ENCODE measurements at regions not wholly inside any gene's neighbourhood (a gene's known extent, or its start where the extent isn't known, plus 50 kb on each side); places are given as distances from the start of the nearest gene placed in this dataset.

- peak in 3 of 4 experiments; percentile 35 to 39 (median 38) for DNase-seq
These were observed 78.5 kb upstream of the BCL6 start for GRCh38 chr3:187823746-187824145.

GRCh38 chr3:187827723-187828122, 82.5 kb upstream of the BCL6 start:
- DNase-seq: no peak

GRCh38 chr3:187828579-187829452, 83.5 kb upstream of the BCL6 start:
- no peak for DNase-seq

GRCh38 chr3:187830181-187830580, 84.9 kb upstream of the BCL6 start:
- DNase-seq: no peak

- no peak for DNase-seq
These were observed 86.1 kb upstream of the BCL6 start for GRCh38 chr3:187831125-187832051.

GRCh38 chr3:187832202-187832601, 86.9 kb upstream of the BCL6 start:
- DNase-seq: no peak

GRCh38 chr3:187833375-187833774, 88.1 kb upstream of the BCL6 start:
- DNase-seq: no peak

GRCh38 chr3:187833799-187834578, 88.7 kb upstream of the BCL6 start:
- no peak for DNase-seq

- DNase-seq: no peak
These were observed 91.8 kb upstream of the BCL6 start for GRCh38 chr3:187836823-187837770.

GRCh38 chr3:187838016-187838540, 92.8 kb upstream of the BCL6 start:
- DNase-seq: peak in 2 of 4 experiments; percentile 27 to 31

GRCh38 chr3:187839422-187839821, 94.2 kb upstream of the BCL6 start:
- no peak for DNase-seq

GRCh38 chr3:187840856-187841255, 95.6 kb upstream of the BCL6 start:
- no peak for DNase-seq

- DNase-seq: peak in 1 of 4 experiments; percentile 31
These were observed 96.3 kb upstream of the BCL6 start for GRCh38 chr3:187841560-187841959.

- DNase-seq: no peak
These were observed 98.4 kb upstream of the BCL6 start for GRCh38 chr3:187843654-187844053.

GRCh38 chr3:187844708-187845107, 99.4 kb upstream of the BCL6 start:
- DNase-seq: no peak

GRCh38 chr3:187845826-187846225, 100.6 kb upstream of the BCL6 start:
- no peak for DNase-seq

GRCh38 chr3:187848401-187848800, 103.1 kb upstream of the BCL6 start:
- no peak for DNase-seq

- peak in 1 of 4 experiments; percentile 42 for DNase-seq
These were observed 103.9 kb upstream of the BCL6 start for GRCh38 chr3:187849016-187849654.

GRCh38 chr3:187850258-187850921, 105.1 kb upstream of the BCL6 start:
- peak; percentile 43 to 70 (median 48) for DNase-seq

All from suppressor macrophage (primary cell).